ENCODE measurements at regions not wholly inside any gene's neighbourhood (a gene's known extent, or its start where the extent isn't known, plus 50 kb on each side); places are given as distances from the start of the nearest gene placed in this dataset.

DNA sequence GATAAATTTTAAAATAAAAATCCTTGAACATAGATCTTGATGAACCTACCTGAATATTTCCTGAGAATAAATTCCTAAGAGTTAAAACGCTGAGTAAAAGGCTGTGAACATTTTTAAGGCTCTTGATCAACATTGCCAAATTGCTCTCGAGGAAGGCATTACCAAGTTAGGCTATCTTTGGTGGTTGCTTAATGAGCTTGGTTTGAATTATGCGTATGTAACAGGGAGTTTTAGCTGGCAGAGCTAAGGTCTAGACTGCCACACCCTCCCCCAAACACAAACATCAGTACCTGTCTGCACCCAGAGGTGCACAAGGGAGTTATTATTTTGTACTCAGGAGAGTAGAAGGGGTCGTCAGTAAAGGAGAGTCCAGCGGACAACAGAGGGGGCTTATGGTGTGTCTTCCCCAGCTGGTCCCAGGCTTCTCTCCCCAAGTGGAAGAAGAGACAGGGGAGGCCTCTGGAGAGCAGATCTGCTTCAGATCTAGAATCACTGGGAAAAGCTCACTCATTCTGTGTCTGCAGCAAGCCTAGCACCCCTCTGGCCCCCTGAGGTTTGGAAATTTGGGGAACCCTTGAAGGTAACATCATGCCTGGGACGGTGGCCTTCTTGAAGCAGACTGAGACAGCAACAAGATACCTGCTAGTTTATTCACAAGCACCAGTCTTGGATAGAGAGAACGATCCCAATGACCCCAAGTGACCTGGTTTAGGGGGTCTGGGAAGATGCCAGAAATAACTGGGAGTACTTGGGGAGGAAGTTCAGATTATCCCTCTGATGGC is 197.2 kb upstream of the ID2 start:
- Histone ChIP-seq H3K27me3 (ENCODE audit: insufficient read depth, insufficient read length) (no peaks in the 10 kb centered on the region), H3K36me3 (ENCODE audit: insufficient read depth, insufficient read length, low read length) (no peaks in the 10 kb centered on the region), H3K9me3 (ENCODE audit: insufficient read depth, low read length) (no peaks in the 10 kb centered on the region), H3K4me3 (ENCODE audit: insufficient read length, low read depth) (no peak overlapping the region), H3K4me1 (ENCODE audit: insufficient read depth, insufficient read length) (peaks cover 8% of the 10 kb centered on the region), H3K9ac (ENCODE audit: insufficient read length, low read depth) (no peak overlapping the region)
- TF ChIP-seq YY1 (IDR thresholded peaks at IDR 0.05; ENCODE audit: insufficient read depth, insufficient read length), result no peak
- TF ChIP-seq ZNF274 (IDR thresholded peaks at IDR 0.05; ENCODE audit: low read depth, low read length), result no peak
- TF ChIP-seq SUZ12 (IDR thresholded peaks at IDR 0.05; ENCODE audit: extremely low read depth, insufficient read depth, insufficient read length), result no peak
- no peak for DNase-seq (ENCODE audit: low read depth, low spot score)

- H3K36me3 ChIP-seq (ENCODE audit: insufficient read depth, insufficient read length, low read length), result no peaks in the 10 kb centered on the region
- TF ChIP-seq YY1 (IDR thresholded peaks at IDR 0.05; ENCODE audit: insufficient read depth, insufficient read length) (no peak), ZNF274 (IDR thresholded peaks at IDR 0.05; ENCODE audit: low read depth, low read length) (no peak)
- peaks cover 8% of the 10 kb centered on the region for H3K4me1 ChIP-seq (ENCODE audit: insufficient read depth, insufficient read length)
- H3K27me3 ChIP-seq (ENCODE audit: insufficient read depth, insufficient read length), result no peaks in the 10 kb centered on the region
- H3K9me3 ChIP-seq (ENCODE audit: insufficient read depth, low read length), result no peaks in the 10 kb centered on the region
- H3K9ac ChIP-seq (ENCODE audit: insufficient read length, low read depth), result no peak overlapping the region
- DNase-seq (ENCODE audit: low read depth, low spot score), result no peak
- no peak overlapping the region for H3K4me3 ChIP-seq (ENCODE audit: insufficient read length, low read depth)
Observed at GRCh38 chr2:8485736-8486135, 196.1 kb upstream of the ID2 start.

GRCh38 chr2:8486141-8486540 is 195.7 kb upstream of the ID2 start:
- Histone ChIP-seq H3K4me1 (ENCODE audit: insufficient read depth, insufficient read length) (peaks cover 8% of the 10 kb centered on the region), H3K4me3 (ENCODE audit: insufficient read length, low read depth) (no peak overlapping the region), H3K9ac (ENCODE audit: insufficient read length, low read depth) (no peak overlapping the region), H3K27me3 (ENCODE audit: insufficient read depth, insufficient read length) (no peaks in the 10 kb centered on the region), H3K9me3 (ENCODE audit: insufficient read depth, low read length) (no peaks in the 10 kb centered on the region), H3K36me3 (ENCODE audit: insufficient read depth, insufficient read length, low read length) (no peaks in the 10 kb centered on the region)
- TF ChIP-seq SUZ12 (IDR thresholded peaks at IDR 0.05; ENCODE audit: extremely low read depth, insufficient read depth, insufficient read length) (no peak), YY1 (IDR thresholded peaks at IDR 0.05; ENCODE audit: insufficient read depth, insufficient read length) (no peak)
- no peak for DNase-seq (ENCODE audit: low read depth, low spot score)

- TF ChIP-seq YY1 (IDR thresholded peaks at IDR 0.05; ENCODE audit: insufficient read depth, insufficient read length), result no peak
- no peak for TF ChIP-seq SUZ12 (IDR thresholded peaks at IDR 0.05; ENCODE audit: extremely low read depth, insufficient read depth, insufficient read length)
- no peak for TF ChIP-seq ZNF274 (IDR thresholded peaks at IDR 0.05; ENCODE audit: low read depth, low read length)
- Histone ChIP-seq H3K4me1 (ENCODE audit: insufficient read depth, insufficient read length) (peaks cover 8% of the 10 kb centered on the region), H3K9me3 (ENCODE audit: insufficient read depth, low read length) (no peaks in the 10 kb centered on the region), H3K9ac (ENCODE audit: insufficient read length, low read depth) (no peak overlapping the region), H3K4me3 (ENCODE audit: insufficient read length, low read depth) (no peak overlapping the region), H3K27me3 (ENCODE audit: insufficient read depth, insufficient read length) (no peaks in the 10 kb centered on the region), H3K36me3 (ENCODE audit: insufficient read depth, insufficient read length, low read length) (no peaks in the 10 kb centered on the region)
- DNase-seq (ENCODE audit: low read depth, low spot score), result peak; percentile 25
Observed at GRCh38 chr2:8487461-8487932, 194.4 kb upstream of the ID2 start.

- no peaks in the 10 kb centered on the region for H3K9me3 ChIP-seq (ENCODE audit: insufficient read depth, low read length)
- H3K36me3 ChIP-seq (ENCODE audit: insufficient read depth, insufficient read length, low read length), result no peaks in the 10 kb centered on the region
- H3K4me1 ChIP-seq (ENCODE audit: insufficient read depth, insufficient read length), result peaks cover 8% of the 10 kb centered on the region
- H3K4me3 ChIP-seq (ENCODE audit: insufficient read length, low read depth), result no peak overlapping the region
- DNase-seq (ENCODE audit: low read depth, low spot score), result no peak
- no peak overlapping the region for H3K9ac ChIP-seq (ENCODE audit: insufficient read length, low read depth)
- H3K27me3 ChIP-seq (ENCODE audit: insufficient read depth, insufficient read length), result no peaks in the 10 kb centered on the region
- TF ChIP-seq ZNF274 (IDR thresholded peaks at IDR 0.05; ENCODE audit: low read depth, low read length), result no peak
- TF ChIP-seq SUZ12 (IDR thresholded peaks at IDR 0.05; ENCODE audit: extremely low read depth, insufficient read depth, insufficient read length), result no peak
- TF ChIP-seq YY1 (IDR thresholded peaks at IDR 0.05; ENCODE audit: insufficient read depth, insufficient read length), result no peak
Observed at GRCh38 chr2:8488001-8488738, 193.7 kb upstream of the ID2 start.

GRCh38 chr2:8489221-8489620 is 192.6 kb upstream of the ID2 start:
- Histone ChIP-seq H3K4me3 (ENCODE audit: insufficient read length, low read depth) (no peak overlapping the region), H3K9ac (ENCODE audit: insufficient read length, low read depth) (no peak overlapping the region), H3K9me3 (ENCODE audit: insufficient read depth, low read length) (no peaks in the 10 kb centered on the region), H3K27me3 (ENCODE audit: insufficient read depth, insufficient read length) (no peaks in the 10 kb centered on the region), H3K4me1 (ENCODE audit: insufficient read depth, insufficient read length) (peaks cover 8% of the 10 kb centered on the region), H3K36me3 (ENCODE audit: insufficient read depth, insufficient read length, low read length) (no peaks in the 10 kb centered on the region)
- no peak for DNase-seq (ENCODE audit: low read depth, low spot score)
- TF ChIP-seq YY1 (IDR thresholded peaks at IDR 0.05; ENCODE audit: insufficient read depth, insufficient read length) (no peak), SUZ12 (IDR thresholded peaks at IDR 0.05; ENCODE audit: extremely low read depth, insufficient read depth, insufficient read length) (no peak), ZNF274 (IDR thresholded peaks at IDR 0.05; ENCODE audit: low read depth, low read length) (no peak)

- peaks cover 8% of the 10 kb centered on the region for H3K4me1 ChIP-seq (ENCODE audit: insufficient read depth, insufficient read length)
- no peak for DNase-seq (ENCODE audit: low read depth, low spot score)
- H3K9me3 ChIP-seq (ENCODE audit: insufficient read depth, low read length), result no peaks in the 10 kb centered on the region
- H3K4me3 ChIP-seq (ENCODE audit: insufficient read length, low read depth), result no peak overlapping the region
- H3K9ac ChIP-seq (ENCODE audit: insufficient read length, low read depth), result no peak overlapping the region
- TF ChIP-seq SUZ12 (IDR thresholded peaks at IDR 0.05; ENCODE audit: extremely low read depth, insufficient read depth, insufficient read length), result no peak
- no peak for TF ChIP-seq ZNF274 (IDR thresholded peaks at IDR 0.05; ENCODE audit: low read depth, low read length)
- no peak for TF ChIP-seq YY1 (IDR thresholded peaks at IDR 0.05; ENCODE audit: insufficient read depth, insufficient read length)
- no peaks in the 10 kb centered on the region for H3K27me3 ChIP-seq (ENCODE audit: insufficient read depth, insufficient read length)
- H3K36me3 ChIP-seq (ENCODE audit: insufficient read depth, insufficient read length, low read length), result no peaks in the 10 kb centered on the region
Observed at GRCh38 chr2:8489751-8490150, 192.1 kb upstream of the ID2 start.

Data from NT2/D1 (cell line).